Bronchial epithelial cell (primary cell): ENCODE measurements at regions not wholly inside any gene's neighbourhood (a gene's known extent, or its start where the extent isn't known, plus 50 kb on each side); places are given as distances from the start of the nearest gene placed in this dataset.

ENCODE experiments used
- DNase-seq: peaks from one replicate; pipeline ENCODE4 v3.0.0-alpha.2; 2010; ENCODE audit warnings: low read depth
- FAIRE-seq: peaks from 2 replicates; lab custom pipeline; 2011; peaks lifted over from hg19 to GRCh38; lab: Jason Lieb, UNC
- H3K27me3 ChIP-seq: 2 replicates; pipeline ENCODE4 v1.5.1; 2011; ENCODE audit warnings: low read length; ENCODE audit not compliant: control insufficient read depth, insufficient read depth
- H3K36me3 ChIP-seq: 2 replicates; pipeline ENCODE4 v1.5.1; 2011; ENCODE audit warnings: low read length; ENCODE audit not compliant: control insufficient read depth, insufficient read depth
- H3K4me3 ChIP-seq: 2 replicates; pipeline ENCODE4 v1.5.1; 2011; ENCODE audit warnings: mild to moderate bottlenecking, low read depth, low read length, control low read depth
- TF ChIP-seq, protein P1 (sequence below): IDR thresholded peaks from 2 replicates; pipeline ENCODE4 v1.5.1; 2011; ENCODE audit warnings: mild to moderate bottlenecking, moderate library complexity, low read length, control low read depth, inconsistent platforms; ENCODE audit not compliant: insufficient read depth, severe bottlenecking

GRCh38 chr4:98804403-98804802 lies 124.5 kb downstream of the EIF4E start:
- no peak overlapping the region for H3K4me3 ChIP-seq
- TF ChIP-seq, protein P1, sequence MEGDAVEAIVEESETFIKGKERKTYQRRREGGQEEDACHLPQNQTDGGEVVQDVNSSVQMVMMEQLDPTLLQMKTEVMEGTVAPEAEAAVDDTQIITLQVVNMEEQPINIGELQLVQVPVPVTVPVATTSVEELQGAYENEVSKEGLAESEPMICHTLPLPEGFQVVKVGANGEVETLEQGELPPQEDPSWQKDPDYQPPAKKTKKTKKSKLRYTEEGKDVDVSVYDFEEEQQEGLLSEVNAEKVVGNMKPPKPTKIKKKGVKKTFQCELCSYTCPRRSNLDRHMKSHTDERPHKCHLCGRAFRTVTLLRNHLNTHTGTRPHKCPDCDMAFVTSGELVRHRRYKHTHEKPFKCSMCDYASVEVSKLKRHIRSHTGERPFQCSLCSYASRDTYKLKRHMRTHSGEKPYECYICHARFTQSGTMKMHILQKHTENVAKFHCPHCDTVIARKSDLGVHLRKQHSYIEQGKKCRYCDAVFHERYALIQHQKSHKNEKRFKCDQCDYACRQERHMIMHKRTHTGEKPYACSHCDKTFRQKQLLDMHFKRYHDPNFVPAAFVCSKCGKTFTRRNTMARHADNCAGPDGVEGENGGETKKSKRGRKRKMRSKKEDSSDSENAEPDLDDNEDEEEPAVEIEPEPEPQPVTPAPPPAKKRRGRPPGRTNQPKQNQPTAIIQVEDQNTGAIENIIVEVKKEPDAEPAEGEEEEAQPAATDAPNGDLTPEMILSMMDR: no peak
- DNase-seq: no peak
- H3K36me3 ChIP-seq: no peaks in the 10 kb centered on the region
- no peak for FAIRE-seq
- no peaks in the 10 kb centered on the region for H3K27me3 ChIP-seq

DNA sequence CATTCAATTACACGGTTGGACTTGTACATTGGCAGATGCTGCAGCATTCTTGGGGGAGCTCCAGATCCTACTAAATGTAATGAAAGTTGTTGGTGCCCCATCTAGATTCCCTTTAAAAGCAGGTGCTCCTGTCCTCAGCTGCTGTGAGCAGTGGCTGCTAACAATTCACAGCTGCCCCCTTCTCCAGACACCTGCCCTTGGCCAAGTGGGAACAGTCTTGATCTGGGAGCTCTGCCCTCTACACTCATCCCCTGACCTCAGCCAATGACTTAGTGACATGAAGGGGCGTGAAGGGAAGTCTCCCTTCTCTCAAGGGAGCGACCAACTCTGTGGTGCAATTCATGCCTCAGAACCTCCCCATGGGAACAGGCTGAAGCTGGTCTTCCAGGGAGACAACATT lies 125.7 kb downstream of the EIF4E start:
- no peak for DNase-seq
- FAIRE-seq: peak; percentile 62
- Histone ChIP-seq H3K4me3 (no peak overlapping the region), H3K27me3 (no peaks in the 10 kb centered on the region), H3K36me3 (no peaks in the 10 kb centered on the region)
- TF ChIP-seq, protein P1: no peak

DNA sequence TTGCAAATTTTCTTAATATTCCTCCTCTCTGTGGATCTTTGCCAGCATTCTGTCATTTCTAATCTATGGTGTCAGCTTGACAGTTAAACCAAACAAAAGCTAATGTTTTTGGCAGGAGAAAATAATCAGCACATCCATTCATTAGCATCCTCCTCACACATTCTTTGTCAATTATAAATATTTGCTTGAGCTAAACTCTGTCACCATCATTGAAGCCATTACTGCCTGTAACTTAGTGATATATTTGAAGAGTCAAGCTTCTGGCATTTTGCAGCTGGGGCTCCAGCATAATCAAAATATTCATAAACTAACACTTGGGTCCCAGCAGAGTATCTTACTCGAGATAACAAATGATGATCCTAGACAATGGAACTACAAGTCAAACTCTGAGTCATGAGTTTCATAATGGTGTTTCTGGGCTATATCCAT lies 126.1 kb downstream of the EIF4E start:
- Histone ChIP-seq H3K27me3 (no peaks in the 10 kb centered on the region), H3K36me3 (no peaks in the 10 kb centered on the region), H3K4me3 (no peak overlapping the region)
- peak; percentile 22 for DNase-seq
- TF ChIP-seq, protein P1: no peak
- FAIRE-seq: no peak

- Histone ChIP-seq H3K27me3 (no peaks in the 10 kb centered on the region), H3K4me3 (no peak overlapping the region), H3K36me3 (no peaks in the 10 kb centered on the region)
- FAIRE-seq: no peak
- TF ChIP-seq, protein P1: no peak
- DNase-seq: no peak
Observed at GRCh38 chr4:98801259-98801725, 127.6 kb downstream of the EIF4E start.

DNA sequence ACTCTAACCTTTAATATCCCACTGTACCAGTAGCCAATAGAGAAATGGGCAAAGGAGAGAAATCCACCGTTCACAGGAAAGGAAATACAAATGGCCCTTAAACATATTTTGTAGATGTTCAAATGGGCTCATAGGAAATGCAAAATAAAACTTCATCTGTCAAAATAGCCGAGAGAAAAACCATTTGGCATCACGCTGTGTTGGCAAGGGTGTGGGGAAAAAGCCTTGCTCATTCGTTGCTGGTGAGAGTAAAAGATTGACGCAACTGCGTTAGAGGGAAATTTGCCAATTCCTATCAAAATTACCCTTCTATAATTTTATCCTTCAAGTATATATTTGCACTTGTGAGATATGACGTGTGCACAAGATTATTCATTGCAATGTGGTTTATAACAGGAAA lies 131.9 kb downstream of the EIF4E start:
- TF ChIP-seq, protein P1: no peak
- Histone ChIP-seq H3K36me3 (no peaks in the 10 kb centered on the region), H3K27me3 (no peaks in the 10 kb centered on the region), H3K4me3 (no peak overlapping the region)
- DNase-seq (no peak), FAIRE-seq (no peak)

DNA sequence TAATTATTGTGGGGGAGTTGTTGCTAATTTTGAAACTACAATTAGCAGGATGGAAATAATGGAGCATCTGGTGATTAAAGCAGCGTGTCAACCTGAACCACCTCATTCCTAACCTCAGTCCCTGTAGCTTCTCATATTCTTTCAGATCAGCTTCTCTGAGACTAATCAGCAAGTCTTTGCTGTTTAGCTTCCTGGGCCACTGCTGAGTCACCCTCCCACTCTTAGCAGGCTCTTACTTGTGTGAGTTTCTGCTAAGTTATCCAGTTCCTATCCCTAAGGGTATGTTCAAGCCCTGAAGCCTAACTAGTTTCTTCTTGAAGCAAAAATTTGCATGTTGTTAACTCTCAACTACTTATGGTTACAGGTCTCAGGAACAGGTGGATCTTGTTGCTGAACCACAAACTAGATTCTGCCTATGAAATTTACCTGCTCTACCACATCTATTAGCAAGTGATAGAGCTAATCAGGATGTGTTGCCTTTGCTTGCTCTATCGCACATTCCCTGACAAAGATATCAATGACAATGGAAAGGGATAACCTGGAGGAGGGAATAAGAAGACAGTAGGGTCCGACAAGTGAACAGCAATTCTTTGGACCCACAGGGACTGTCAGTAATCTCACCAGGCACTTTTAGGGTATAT lies 134.2 kb downstream of the EIF4E start:
- peak; percentile 66 for FAIRE-seq
- no peaks in the 10 kb centered on the region for H3K36me3 ChIP-seq
- no peak overlapping the region for H3K4me3 ChIP-seq
- TF ChIP-seq, protein P1: no peak
- no peaks in the 10 kb centered on the region for H3K27me3 ChIP-seq
- DNase-seq: peak; percentile 99
